ENCODE measurements at regions not wholly inside any gene's neighbourhood (a gene's known extent, or its start where the extent isn't known, plus 50 kb on each side); places are given as distances from the start of the nearest gene placed in this dataset.

DNA sequence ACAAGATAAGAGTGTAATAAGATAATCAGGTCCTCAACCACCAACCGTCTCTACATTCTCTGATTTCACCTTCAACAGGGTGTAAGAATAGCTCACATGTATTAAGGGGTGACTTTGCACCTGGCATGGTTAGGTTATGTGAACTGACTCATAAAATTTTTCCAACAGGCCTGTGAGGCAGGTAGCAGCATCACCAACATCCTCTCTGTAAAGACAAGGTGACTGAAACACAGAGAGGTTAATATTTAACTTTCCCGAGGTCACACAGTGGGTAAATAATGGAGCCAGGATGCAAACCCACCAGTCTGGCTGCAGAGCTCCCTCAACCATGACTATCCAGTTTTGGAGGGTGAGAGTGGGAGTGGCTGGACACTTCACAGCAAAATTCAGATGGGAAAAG is 317.2 kb downstream of the C16orf95 start:
- Histone ChIP-seq H3K27me3 (ENCODE audit: low read depth) (no peaks in the 10 kb centered on the region), H3K36me3 (replicated peaks) (no peaks in the 10 kb centered on the region), H3K9me3 (no peaks in the 10 kb centered on the region), H3K4me3 (no peak overlapping the region), H3K4me1 (no peaks in the 10 kb centered on the region)
- in situ Hi-C loops (cut with MboI; ENCODE audit: low sequenced_read_pairs) = no loop called here
- no peak for DNase-seq (ENCODE audit: low spot score in 2 of 2)

DNA sequence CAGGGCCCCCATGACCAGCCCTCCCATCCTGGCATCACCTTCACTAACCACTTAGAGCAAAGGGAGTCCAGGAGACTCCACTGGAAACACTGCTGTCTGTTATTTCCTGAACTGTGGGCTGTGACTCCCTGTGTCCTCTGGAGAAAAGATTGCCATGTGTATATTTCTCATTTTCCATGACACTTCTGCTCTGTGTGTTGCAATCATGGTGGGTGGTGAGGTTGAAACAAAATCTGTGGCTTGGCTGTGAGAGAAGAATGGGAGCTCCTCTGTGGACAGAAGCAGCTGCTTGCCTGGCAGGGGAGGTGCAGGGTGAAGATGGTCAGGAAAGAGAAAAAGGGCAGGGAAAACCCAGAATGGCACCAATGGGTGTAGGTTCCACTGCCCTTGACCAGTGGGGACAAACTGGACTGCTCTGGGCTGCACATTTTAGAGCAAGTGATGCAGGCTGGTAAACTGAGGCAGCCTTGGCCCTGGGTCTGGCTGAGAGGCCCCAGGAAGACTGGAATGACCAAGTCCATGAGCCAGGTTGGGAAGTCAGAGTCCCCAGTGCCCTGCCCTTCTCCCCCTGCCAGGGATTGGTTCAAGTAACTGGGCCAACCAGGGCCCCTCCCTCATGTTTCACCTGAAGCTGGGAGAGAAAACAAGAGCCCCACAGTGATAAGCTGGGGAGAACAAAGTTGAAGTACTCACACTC is 314.3 kb downstream of the C16orf95 start:
- no peaks in the 10 kb centered on the region for H3K36me3 ChIP-seq (replicated peaks)
- DNase-seq (ENCODE audit: low spot score in 2 of 2) = no peak
- H3K9me3 ChIP-seq = no peaks in the 10 kb centered on the region
- no peaks in the 10 kb centered on the region for H3K4me1 ChIP-seq
- H3K4me3 ChIP-seq = no peak overlapping the region
- in situ Hi-C loops (cut with MboI; ENCODE audit: low sequenced_read_pairs) = no loop called here
- H3K27me3 ChIP-seq (ENCODE audit: low read depth) = no peaks in the 10 kb centered on the region

DNA sequence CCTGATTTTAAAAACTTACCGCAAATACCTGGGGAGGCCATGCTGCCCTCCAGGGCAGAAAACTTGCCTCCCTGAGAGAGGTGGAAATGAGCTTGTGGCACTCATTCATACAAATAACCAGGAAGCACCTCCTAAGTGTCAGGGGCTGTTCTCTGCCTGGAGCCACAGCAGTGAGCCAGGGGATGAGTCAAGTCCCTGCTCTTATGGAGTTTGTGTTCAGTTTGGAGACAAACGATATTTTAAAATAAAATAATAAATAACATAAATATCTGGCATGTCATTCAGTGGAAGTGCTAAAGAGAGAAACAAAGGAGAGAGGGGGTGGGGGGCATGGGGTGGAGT is 313.8 kb downstream of the C16orf95 start:
- Histone ChIP-seq H3K9me3 (no peaks in the 10 kb centered on the region), H3K36me3 (replicated peaks) (no peaks in the 10 kb centered on the region), H3K4me1 (no peaks in the 10 kb centered on the region), H3K27me3 (ENCODE audit: low read depth) (no peaks in the 10 kb centered on the region), H3K4me3 (no peak overlapping the region)
- no peak for DNase-seq (ENCODE audit: low spot score in 2 of 2)
- in situ Hi-C loops (cut with MboI; ENCODE audit: low sequenced_read_pairs) = no loop called here

- no peaks in the 10 kb centered on the region for H3K4me1 ChIP-seq
- H3K27me3 ChIP-seq (ENCODE audit: low read depth) = no peaks in the 10 kb centered on the region
- in situ Hi-C loops (cut with MboI; ENCODE audit: low sequenced_read_pairs) = no loop called here
- H3K4me3 ChIP-seq = no peak overlapping the region
- no peaks in the 10 kb centered on the region for H3K36me3 ChIP-seq (replicated peaks)
- no peak for DNase-seq (ENCODE audit: low spot score in 2 of 2)
- H3K9me3 ChIP-seq = no peaks in the 10 kb centered on the region
Observed at GRCh38 chr16:87006021-87006420, 311.2 kb downstream of the C16orf95 start.

DNA sequence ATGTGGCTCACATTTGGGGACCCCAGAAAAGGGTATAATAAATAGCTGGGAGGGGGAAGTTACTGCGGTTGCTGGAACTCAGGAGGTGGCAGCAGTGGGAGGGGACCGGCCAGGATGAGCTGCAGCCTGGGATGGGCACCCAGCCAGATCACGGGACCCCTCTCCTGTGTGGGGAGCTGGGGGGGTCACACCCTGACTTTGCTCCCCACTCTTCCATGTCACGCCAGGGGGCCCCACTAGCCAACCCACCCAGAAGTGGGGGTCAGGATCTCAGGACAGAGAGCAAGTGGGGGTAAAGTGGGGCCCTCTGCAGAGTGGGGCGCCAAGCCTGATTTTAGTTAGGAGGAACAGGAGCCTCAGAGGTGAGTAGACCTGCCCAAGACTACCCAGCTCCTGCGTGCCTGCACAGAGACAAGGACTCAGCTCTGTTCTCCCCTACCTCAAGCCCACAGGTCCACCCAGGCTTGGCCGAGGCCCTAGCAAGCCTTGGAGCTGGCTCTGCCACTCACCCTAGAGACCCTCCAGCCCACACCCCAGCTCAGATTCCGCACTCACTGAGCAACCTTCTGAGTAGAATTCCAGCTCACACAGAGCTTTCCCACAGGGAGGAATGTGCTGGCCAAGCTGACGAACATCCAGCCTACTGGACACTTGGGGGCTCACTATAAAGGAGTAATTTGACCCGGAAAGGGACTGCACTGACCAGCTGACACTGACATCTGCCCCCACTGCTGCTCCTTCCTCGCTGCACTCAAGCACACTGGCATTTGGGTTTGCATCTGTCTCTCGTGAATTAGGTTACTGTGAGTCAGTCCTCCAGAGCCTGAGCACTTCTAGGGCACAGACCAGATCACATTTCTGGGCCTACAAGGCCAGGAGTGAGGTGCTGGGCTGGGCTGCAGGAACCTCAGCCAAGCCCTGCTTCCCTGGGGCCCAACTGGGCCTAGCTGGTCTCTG is 310.1 kb downstream of the C16orf95 start:
- in situ Hi-C loops (cut with MboI; ENCODE audit: low sequenced_read_pairs) = no loop called here
- Histone ChIP-seq H3K36me3 (replicated peaks) (no peaks in the 10 kb centered on the region), H3K4me1 (no peaks in the 10 kb centered on the region), H3K9me3 (no peaks in the 10 kb centered on the region), H3K27me3 (ENCODE audit: low read depth) (no peaks in the 10 kb centered on the region), H3K4me3 (no peak overlapping the region)
- DNase-seq (ENCODE audit: low spot score in 2 of 2) = no peak

- Histone ChIP-seq H3K27me3 (ENCODE audit: low read depth) (no peaks in the 10 kb centered on the region), H3K9me3 (no peaks in the 10 kb centered on the region), H3K4me3 (no peak overlapping the region), H3K4me1 (no peaks in the 10 kb centered on the region), H3K36me3 (replicated peaks) (no peaks in the 10 kb centered on the region)
- DNase-seq (ENCODE audit: low spot score in 2 of 2) = no peak
- in situ Hi-C loops (cut with MboI; ENCODE audit: low sequenced_read_pairs) = no loop called here
Observed at GRCh38 chr16:87007907-87008306, 309.3 kb downstream of the C16orf95 start.

- Histone ChIP-seq H3K4me1 (no peaks in the 10 kb centered on the region), H3K4me3 (no peak overlapping the region), H3K27me3 (ENCODE audit: low read depth) (no peaks in the 10 kb centered on the region), H3K9me3 (no peaks in the 10 kb centered on the region), H3K36me3 (replicated peaks) (no peaks in the 10 kb centered on the region)
- in situ Hi-C loops (cut with MboI; ENCODE audit: low sequenced_read_pairs) = no loop called here
- no peak for DNase-seq (ENCODE audit: low spot score in 2 of 2)
Observed at GRCh38 chr16:87008664-87009063, 308.5 kb downstream of the C16orf95 start.

DNA sequence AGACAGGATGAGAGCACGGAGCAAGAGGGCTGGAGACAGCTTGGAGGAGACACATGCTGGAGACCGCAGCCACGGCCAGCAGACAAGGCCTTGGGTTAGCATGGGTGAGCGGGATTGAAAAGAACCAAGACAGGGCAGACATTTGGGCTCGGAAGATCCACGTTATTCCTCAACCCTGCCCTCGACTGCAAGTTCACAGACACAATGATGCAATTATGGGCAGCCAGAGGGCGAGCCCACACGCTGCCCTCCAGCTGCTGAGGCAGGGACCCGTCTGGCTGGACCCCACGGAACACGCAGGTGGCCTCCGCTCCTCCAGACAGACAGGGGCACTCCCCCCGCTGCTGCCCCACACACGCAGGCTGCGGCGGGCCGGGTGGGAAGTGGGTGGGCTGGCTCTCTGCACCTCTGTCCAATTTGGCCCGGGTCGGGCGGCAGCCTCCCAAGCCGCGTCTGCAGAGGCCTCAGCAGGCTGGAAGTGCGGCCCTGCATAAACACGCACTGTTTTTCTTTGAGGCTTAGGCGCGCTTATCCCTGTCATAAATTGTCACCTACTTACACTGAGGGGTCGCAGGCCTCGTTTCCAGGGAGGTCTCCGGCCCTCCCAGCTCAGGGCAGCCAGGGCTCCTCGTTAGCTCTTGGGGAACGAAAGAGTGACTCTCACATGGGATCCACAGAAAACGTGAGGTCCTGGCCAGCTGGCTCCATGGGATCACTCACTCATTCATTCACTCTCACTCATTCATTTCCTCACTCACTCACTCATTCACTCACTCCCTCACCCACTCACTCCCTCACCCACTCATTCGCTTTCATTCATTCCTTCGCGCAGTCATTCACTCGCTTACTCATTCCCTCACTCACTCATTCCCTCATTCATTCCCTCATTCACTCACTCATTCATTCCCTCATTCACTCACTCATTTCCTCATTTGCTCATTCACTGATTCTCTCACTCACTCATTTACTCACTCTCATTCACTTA is 303.9 kb downstream of the C16orf95 start:
- Histone ChIP-seq H3K9me3 (no peaks in the 10 kb centered on the region), H3K4me3 (no peak overlapping the region), H3K36me3 (replicated peaks) (no peaks in the 10 kb centered on the region), H3K4me1 (no peaks in the 10 kb centered on the region), H3K27me3 (ENCODE audit: low read depth) (no peaks in the 10 kb centered on the region)
- DNase-seq (ENCODE audit: low spot score in 2 of 2) = no peak
- in situ Hi-C loops (cut with MboI; ENCODE audit: low sequenced_read_pairs) = no loop called here

- no peaks in the 10 kb centered on the region for H3K4me1 ChIP-seq
- no peaks in the 10 kb centered on the region for H3K9me3 ChIP-seq
- H3K4me3 ChIP-seq = no peak overlapping the region
- no peaks in the 10 kb centered on the region for H3K27me3 ChIP-seq (ENCODE audit: low read depth)
- DNase-seq (ENCODE audit: low spot score in 2 of 2) = no peak
- no peaks in the 10 kb centered on the region for H3K36me3 ChIP-seq (replicated peaks)
- in situ Hi-C loops (cut with MboI; ENCODE audit: low sequenced_read_pairs) = no loop called here
Observed at GRCh38 chr16:87014112-87014511, 303.1 kb downstream of the C16orf95 start.

DNA sequence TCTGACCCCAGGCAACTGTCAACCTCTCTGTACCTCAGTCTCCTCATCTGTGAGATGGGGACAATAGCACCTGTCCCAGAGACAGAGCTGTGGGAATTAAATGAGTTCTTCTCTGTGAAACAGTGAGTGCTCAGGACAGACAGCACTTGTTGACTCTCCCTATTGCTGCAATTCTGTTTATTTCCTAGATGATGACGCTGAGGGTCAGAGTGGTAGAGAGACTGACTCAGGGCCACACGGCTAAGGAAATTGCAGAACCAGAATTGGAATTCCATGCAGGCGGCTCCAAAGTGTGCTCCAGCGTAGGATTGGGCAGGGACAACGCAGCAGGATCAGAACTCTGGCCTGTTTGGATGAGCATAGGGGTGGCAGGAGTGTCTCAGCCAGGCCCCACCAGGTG is 302.2 kb downstream of the C16orf95 start:
- in situ Hi-C loops (cut with MboI; ENCODE audit: low sequenced_read_pairs) = no loop called here
- Histone ChIP-seq H3K4me1 (no peaks in the 10 kb centered on the region), H3K27me3 (ENCODE audit: low read depth) (no peaks in the 10 kb centered on the region), H3K4me3 (no peak overlapping the region), H3K36me3 (replicated peaks) (no peaks in the 10 kb centered on the region), H3K9me3 (no peaks in the 10 kb centered on the region)
- no peak for DNase-seq (ENCODE audit: low spot score in 2 of 2)

DNA sequence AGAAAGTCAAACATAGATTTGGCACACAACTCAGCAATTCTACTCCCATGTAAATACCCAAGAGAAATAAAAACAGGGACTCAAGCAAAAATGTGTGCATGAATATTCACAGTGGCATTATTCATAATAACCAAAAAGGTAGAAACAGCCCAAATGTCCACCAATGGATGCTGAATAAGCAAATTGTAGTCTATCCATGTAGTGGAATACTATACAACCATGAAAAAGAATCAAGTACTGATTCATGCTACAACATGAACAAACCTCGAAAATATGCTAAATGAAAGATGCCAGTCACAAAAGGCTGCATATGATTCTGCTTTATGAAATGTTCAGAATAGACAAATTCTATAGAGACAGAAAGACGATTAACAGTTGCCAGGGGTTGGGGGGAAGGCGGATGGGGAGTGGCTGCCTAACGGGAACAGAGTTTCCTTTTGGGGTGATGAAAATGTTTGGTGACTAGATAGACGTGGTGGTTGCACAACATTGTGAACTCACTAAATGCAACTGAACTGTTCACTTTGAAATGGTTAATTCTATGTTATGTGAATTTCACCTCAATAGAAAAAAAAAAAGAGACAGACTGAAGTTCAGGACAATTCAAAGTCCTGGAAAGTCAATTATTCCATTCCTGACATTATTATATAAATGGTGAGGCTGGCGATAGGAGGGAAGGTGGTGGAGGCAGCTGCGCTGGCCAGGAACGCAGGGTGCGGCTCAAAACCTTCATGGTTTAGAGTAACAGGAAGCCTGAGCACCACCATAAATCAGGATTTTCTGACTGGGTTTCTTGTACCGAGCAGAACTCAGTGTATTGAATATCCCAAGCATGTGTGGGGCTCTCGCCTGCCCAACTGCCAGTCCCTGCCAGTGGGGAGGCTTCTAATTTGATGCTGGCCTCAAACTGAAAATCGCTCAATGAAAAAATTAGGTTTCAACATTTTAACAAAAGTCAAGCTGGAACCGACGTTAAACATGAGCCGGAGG is 300.9 kb downstream of the C16orf95 start:
- Histone ChIP-seq H3K4me1 (no peaks in the 10 kb centered on the region), H3K36me3 (replicated peaks) (no peaks in the 10 kb centered on the region), H3K4me3 (no peak overlapping the region), H3K27me3 (ENCODE audit: low read depth) (no peaks in the 10 kb centered on the region), H3K9me3 (no peaks in the 10 kb centered on the region)
- in situ Hi-C loops (cut with MboI; ENCODE audit: low sequenced_read_pairs) = no loop called here
- no peak for DNase-seq (ENCODE audit: low spot score in 2 of 2)

GRCh38 chr16:87017371-87018012 is 299.7 kb downstream of the C16orf95 start:
- Histone ChIP-seq H3K4me1 (no peaks in the 10 kb centered on the region), H3K36me3 (replicated peaks) (no peaks in the 10 kb centered on the region), H3K9me3 (no peaks in the 10 kb centered on the region), H3K4me3 (no peak overlapping the region), H3K27me3 (ENCODE audit: low read depth) (no peaks in the 10 kb centered on the region)
- in situ Hi-C loops (cut with MboI; ENCODE audit: low sequenced_read_pairs) = no loop called here
- no peak for DNase-seq (ENCODE audit: low spot score in 2 of 2)
